ENCODE measurements at regions not wholly inside any gene's neighbourhood (a gene's known extent, or its start where the extent isn't known, plus 50 kb on each side); places are given as distances from the start of the nearest gene placed in this dataset.

DNA sequence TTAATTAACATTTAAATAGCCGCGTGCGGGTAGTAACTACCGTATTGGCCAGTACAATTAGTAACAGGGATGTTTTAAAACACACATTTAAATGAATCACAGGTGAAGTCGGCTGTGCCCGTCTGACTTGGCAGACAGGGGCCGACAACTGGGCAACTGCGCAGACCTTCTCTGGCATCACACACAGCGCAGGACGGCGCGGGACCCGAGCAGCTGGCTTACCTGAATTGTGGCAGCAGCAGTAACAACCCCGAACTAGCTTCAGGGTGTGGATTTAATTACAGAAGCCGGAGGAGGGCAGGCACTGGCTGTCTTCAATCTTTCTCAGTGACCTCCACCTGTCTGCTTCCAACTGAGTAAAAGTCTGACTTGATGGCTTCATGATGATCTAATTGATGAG lies 91.7 kb downstream of the DACT2 start:
- DNase-seq: no peak

DNA sequence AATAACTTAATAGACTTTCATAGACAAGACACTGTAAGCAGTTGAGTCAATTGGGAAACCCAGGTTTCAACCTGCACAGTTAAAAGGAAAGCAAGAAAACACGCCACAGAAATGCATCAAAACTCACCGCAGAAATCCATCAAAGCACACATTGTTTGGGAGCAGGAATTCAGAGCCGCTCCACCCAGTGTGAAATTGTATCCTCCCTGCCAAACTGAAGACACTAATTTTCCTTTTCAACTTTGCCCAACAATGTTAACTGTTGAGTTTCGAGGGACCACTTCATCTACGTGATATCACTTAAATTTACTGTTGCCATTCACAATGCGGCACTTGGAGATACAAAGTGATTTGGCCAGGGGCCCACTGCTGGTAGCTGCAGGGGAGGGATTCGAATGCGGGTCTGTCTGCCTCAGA lies 92.7 kb downstream of the DACT2 start:
- no peak for DNase-seq

DNA sequence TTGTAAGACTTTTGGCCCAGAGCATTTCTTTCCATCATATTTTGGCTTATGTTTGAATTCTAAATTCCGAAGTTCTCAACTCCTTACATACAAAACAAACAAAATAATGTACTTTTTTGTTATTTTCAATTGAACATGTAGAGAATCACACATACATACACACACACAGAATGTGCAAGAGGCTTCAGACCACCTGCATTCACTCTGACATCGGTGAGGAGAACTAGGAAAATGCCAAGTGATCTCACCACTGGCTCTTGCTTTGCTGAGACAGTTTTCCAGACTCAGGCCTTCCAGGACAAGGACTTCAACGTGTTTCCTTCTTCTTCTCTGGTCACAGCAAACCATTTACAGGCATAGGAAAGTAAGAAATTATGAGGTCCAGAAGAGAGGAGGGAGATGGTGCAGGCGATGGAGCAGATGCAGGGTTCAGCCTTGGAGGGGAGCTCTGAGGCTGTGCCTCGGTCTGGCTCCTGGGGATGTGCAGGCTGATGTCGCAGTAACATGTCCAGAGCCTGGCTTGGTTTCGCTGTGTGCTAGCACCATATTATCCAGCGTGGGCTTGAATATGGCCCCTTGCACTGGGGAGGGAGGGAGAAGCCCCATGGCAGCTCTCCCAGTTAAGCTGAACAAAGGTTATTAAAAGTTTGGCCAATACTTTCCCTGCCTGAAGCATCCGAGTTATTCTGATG lies 93.4 kb downstream of the DACT2 start:
- no peak for DNase-seq

DNA sequence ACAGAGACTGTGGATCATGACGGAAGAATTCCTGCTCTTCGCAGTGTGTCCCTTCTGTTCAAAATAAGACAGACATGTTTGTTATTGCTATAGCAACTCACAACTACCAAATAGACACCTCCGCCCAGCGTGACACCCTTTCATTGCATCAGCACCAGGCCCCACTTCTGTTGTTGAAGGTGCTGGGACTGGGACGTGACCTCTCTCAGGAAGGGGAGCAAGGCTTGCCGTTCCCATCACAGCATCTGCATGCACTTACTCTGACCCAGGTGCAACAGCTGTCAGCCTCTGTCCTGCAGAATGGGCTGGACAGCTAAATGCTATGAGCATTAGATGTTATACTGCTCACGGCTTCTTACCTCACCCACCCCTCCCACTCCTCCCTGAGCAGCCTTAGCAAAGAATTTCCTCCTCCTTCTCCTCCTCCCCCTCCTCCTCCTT lies 94.1 kb downstream of the DACT2 start:
- no peak for DNase-seq

DNA sequence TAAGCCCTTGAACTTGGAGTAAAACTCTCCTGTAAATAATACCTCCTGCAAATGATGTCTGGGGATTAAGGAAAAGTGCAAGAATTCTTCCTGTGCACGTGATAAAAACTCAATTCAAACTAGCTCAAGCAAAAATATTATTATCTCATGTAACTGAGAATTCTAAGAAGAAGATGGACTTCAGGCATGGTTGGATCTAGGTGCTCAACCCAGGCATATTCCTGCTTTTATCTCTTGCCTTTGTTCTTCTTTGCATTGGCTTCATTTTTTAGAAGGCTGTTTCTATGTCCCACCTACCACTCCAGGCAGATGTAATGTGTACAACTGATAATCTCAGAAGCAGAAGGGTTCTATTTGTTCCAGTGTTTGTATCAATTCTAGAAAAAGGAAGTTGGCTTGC lies 95.8 kb downstream of the DACT2 start:
- no peak for DNase-seq

DNA sequence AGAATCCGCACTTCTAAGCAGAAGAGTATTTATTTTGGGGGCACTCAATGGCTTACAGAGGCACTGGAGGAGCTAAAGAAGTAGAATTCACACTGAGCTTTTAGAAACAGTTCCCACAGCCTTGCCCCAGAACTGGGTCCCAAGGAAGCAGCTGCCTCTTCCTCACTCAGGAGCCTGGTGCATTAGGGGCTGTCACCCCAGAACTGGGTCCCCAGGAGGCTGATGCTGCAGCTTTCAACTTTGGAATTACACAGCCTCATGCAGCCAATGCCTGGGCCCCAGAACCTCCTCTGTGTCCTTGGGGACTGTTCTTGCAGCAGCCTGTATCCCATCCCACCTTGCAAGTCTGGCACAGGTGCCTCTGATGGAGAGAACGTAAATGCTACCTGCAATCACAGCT lies 96.4 kb downstream of the DACT2 start:
- no peak for DNase-seq

DNA sequence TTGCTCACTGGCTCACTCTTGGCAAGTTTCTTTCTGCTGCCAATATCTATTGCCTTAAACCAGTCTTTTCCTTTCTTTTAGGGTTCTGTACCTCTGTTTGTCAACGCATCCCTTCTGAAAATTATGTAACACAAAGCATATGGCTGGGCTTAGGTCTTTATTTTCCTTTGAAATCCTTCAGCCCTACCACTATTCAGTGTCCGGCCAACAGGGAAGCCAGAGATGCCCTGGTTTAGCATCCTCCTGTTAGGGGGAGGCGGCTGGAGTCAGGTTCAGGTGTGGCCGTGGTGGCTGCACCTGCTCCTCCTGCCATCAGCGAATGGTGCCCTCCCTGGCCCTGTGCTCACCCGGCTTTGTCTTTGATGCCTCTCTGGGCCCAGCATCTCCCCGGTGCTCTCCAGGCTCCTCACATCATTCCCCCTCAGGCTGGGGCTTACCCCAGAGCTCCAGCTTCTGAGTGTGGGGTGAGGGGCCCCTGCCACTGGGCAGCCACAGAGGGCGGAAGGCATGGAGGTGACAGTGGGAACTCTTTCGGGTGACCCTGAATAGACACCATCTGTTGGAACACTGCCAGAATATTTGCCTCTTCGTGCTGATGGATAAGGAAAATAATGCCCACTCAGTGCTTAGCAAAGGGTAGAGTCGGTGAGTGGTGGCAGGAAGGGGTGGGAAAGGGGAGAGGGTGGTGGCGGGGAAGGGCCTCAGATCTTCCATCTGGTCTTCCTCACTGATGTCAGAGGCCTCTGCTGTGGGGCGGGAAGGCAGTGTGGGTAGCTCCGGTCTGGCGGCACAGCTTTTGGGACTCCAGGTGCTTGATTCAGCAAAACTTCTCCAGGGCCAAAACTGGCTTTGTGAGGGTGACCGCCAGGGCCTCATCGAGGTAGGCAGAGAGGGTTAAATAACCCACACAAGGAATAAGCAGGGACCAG lies 97.2 kb downstream of the DACT2 start:
- no peak for DNase-seq

DNA sequence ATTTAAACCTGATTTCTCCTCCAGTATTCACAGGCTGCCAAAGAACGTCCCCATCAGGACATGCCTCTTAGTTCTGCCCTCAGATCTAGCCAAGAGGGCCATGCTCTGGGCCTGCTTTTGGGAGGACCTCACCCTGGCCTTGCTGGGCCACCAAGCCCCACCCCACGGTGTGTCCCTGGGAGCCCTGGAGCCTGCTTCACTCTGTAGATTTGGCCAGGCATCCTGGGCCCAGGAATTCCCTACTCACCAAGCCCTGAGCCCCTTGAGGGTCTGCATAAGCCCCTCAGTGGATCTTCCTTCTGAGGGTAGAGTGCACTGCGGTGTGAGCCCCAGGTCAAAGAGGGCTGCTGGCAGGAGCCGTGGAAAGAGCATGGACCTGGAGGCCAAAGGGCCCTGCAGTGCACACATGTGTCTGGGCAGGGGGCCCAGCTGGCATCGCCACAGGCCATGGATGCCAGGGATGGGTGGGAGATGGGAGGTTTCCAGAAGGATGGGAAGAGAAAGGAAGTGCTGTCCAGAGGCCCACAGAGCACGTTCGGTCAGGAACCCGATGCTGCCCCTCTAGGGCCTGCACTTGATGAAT lies 98.0 kb downstream of the DACT2 start:
- no peak for DNase-seq

DNA sequence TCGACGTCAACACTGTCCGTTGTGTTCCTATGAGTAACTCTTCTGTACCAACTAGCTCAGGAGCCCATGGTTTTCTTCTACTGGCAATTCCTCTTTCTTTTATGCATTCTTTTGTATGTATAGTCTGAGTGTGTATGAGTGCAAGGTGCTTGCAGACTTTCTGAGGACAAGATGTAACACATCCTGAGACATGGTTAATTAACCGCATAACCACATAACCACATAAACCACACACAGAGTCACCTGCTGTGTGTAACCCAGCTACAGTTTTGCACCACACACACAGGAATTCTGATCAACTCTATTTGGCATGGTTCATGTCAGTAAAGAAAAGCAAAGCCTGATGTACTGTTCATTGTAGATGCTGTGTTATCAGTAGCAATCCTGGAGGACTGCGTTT lies 98.6 kb downstream of the DACT2 start:
- DNase-seq: peak; percentile 6

DNA sequence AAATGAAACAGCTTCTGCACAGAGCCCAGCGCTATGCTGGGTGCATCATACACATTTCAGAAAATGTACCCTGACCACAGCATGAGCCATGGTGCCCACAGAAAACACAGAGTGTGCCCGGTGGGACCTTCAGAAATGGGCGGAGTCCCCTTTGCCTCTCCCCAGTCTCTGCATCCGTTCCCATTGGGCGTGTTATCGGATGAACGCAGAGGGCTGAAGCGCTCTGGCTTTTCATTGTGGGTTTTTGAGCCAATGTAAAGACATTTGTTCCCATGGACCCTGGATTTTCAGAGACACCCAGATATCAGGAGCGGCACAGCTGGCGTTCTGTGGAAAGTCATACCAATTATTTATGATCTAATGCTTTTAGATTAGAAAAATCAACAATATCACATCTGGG lies 99.8 kb downstream of the DACT2 start:
- DNase-seq: no peak

DNA sequence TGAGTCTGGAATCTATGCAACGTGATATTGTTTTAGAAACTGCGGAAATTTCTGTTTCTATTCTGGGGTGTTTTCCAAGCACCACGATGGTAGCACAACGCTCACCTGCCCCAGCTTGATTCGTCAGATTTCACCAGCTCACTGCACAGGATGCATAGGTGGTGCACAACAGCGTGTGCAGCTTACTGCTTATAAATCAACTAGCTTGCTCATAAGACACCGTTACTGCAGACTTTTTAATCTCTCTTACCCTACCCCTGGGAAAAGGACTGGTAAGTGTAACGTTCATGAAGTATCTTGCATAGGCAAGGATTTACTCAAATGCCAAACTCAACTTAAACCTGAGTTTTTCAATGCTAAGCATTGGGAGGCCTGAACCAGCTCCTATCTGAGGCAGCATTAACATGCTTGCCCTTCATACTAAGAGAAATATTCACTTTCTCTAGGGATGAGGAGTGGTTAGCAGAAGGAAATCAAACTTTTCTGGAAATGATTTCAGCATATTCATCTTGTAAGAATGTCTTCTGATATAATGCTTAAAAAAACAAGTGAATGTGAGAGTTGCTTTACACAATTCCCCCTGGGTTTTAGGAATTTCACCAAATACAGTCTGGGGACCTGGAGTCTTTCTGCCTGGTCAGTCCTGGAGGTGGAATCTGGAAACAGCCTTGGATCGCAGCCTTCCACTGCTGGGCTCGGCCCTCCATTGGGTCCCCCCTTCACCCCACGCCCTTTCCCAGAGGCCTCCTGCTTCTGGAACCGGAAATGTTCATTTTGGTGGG lies 100.6 kb downstream of the DACT2 start:
- no peak for DNase-seq

DNA sequence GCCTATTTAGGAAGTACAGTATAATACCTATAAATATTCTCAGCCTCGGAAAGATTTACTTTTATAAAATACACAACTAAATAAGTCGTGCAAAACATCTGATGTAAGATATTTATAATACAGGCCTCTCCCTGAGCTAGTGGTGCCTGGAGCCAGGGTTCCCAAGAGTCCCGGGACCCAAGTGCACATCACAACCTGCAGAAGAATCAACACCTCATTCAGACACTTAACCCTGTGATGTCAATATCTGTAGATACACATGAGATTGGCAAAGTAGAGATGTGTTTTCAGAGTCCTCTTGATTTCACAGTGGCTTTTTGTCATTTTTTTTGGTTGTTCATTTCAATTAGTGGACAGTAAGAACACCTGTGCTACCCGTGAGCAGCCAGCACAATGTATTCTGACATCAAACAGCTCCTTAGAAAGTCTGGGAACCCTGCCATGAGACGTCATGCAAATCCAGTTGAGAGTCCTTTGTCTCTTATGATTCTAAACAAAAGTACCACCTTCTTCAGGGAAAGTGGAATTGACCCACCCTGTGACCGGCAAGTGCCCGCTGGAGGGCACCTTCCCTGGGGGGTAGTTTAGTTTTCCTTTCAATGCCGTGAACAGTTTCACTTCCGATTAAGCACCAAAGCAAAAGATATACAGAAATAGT lies 101.6 kb downstream of the DACT2 start:
- DNase-seq: no peak

DNA sequence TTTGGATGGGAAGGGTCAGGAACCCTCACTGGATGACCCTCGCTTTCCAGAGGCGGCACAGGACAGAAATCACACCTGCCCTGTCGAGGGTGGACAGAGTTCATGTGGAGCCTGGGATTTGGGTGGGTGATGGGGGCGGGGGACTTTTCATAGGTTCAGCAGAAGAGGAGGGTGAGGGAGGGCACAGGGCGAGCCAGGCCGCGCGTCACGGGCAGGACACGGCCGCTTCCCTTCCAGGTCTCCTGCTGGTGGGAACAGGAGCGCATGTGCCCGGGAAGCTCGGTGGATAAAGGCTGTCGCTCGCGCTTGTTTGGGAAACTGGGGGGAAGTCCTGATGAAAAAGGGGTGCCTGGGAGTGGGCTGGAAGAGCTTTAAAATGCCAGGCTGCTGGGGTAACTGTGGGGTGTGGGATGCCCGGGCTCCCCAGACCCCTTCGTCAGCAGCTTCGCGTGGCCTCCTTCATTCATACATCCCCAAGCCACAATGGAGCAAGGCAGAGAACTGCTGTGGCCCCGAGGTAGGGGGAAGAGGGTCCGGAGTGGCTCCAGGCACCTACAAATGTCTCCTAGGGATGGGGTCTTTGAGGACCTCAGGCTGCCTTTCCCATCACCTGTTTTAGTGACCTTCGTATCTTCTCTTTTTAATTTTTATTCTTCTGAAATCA lies 102.2 kb downstream of the DACT2 start:
- no peak for DNase-seq

DNA sequence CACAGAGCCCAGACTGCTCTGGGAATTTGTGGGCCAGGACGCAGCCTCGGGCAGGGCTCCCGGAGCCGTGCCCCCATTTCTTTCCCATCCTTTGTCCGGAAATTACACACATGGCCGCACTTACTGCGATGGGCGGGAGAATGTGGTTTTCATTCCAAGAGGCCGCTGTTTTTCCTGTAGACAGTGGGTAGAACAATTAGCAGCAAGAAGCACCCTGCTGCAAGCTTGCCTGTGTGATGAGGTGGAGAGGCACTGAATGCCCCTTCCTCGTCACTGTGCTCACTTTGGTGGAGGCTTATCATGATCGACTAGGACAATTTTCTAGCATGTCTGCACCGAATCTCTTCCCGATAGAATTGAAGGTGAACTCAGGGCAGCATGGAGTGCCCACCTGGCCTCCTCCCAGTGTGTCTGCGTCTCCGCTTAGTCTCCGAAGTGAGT lies 102.8 kb downstream of the DACT2 start:
- no peak for DNase-seq

DNA sequence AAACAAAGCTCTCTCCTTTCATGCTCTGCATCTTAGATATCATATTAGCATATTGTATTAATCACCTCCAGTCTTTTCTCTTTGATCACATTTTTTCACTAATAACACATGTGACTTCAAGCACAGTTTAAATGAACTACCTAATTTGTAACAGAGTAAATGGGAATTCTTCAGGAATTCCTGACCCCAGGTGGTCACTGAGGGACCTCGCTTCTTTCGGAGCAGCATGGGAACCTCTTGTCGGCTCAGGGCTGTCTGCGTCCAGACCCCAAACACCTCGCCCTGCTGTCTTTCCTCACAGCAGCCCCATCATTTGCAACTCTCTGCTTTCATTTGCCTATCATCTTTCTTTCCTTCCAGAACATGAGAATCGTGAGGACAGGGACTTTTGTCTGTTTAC lies 103.5 kb downstream of the DACT2 start:
- DNase-seq: no peak

DNA sequence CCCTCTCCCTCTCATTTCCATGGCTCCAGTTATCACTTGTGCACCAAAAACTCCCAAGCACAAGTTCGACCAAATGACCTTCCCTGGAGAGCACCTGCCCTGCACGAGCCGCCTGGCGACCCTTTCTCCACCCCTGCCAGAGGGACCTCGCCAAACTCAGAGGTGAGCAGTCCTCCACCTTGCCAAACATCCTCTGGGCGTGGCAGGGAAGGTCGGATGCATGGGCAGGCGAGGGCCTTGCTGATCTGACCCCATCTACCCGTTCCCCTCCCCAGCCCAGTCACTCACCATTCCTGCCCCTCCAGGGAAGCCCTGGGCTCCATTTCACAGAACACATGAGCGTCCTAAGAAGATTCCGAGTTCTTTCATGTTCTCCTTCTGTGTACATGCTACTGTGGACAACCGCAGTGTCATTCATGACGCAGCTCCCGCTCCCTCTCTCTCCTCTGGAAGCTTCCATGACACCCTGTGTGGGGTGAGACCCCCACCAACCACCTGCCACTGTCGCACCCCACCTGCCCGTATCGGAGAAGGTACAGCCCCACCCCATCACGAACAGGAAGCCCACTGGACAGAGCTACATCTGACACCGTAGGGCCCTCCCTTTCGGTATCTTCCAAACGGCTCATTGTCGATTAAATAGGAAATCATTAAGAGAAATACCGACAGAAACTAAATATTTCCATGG lies 104.3 kb downstream of the DACT2 start:
- DNase-seq: no peak

DNA sequence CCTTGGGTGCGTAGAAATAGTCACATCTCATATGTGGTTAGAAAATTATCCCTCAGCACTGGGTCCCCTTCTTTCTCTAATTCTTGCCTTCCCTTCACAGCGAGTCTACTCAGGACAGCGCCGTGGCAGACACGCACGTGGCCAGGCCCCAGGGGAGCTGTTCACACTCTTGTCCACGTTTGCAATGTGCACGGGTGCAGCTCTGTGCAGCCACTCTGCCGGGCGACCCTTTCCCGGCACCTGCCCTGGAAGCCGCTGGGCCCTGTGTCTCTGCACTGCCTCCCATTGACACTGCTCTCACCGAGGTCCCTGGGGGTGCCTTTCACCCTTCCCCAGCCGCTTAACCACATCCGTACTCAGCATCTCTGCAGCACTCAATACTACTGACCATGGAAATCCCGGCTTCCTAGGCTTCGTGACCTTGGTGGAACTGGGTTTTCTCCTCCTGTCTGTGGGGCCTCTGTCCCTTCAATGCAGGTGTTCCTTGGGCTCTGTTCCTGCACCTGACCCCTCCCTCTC lies 104.9 kb downstream of the DACT2 start:
- DNase-seq: no peak

DNA sequence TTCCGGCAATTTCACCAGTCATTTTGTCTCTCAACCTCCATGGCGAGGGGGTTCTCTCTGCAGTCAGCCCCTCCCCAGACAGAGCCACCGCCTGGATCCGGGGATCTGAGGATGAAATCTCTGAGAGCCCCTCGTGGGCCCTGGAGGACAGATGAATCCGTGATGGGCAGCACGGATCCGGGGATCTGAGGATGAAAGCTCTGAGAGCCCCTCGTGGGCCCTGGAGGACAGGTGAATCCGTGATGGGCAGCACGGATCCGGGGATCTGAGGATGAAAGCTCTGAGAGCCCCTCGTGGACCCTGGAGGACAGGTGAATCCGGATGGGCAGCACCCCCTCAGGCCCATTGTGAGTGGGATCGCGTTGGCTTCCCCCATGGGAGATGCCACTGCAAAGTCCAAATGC lies 106.5 kb downstream of the DACT2 start:
- DNase-seq: no peak

DNA sequence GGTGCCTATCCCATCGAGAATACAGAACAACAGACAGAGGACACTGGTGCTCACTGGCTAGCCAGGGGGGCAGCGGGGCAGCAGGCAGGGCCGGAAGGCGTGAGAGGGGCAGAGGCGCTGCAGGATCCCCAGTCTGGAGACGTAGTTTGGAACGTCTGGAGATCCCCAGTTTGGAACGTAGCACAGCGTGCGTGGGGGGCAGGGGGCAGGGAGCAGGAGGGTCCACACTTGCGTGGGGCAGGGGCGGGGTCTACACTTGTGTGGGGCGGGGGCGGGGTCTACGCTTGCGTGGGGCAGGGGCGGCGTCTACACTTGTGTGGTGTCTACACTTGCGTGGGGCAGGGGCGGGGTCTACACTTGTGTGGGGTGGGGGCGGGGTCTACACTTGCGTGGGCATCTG lies 107.2 kb downstream of the DACT2 start:
- DNase-seq: no peak

DNA sequence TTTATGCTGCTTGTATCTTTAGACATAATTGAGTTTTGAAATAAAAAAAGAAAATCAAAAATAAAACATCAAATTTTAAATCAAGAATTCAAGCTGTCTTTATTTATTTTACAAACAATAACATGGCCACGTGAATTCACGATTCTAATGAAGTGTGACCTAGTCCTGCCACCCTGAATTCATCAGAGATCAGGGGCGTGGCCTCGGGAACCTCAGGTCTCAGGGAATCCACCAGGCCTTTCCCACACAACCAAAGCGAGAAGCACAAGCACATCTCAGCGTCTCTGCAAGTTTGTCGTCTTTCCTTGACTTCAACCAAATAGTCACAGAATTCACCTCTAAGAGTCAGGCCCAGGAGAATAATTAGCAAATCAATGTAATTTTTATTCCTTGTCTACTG lies 107.9 kb downstream of the DACT2 start:
- DNase-seq: no peak
